Activated CD4-positive, alpha-beta T cell treated with anti-CD3 and anti-CD28 coated beads for 48 hours (primary cell): ENCODE measurements at regions not wholly inside any gene's neighbourhood (a gene's known extent, or its start where the extent isn't known, plus 50 kb on each side); places are given as distances from the start of the nearest gene placed in this dataset.
"Not testable (repeated sequence)": the region's sequence is repeated elsewhere in the genome, so short reads cannot be mapped to it uniquely, and the experiment has no call there.

ENCODE experiments used
- DNase-seq: peaks from one replicate; pipeline ENCODE4 v3.0.0-alpha.2; 2020

DNA sequence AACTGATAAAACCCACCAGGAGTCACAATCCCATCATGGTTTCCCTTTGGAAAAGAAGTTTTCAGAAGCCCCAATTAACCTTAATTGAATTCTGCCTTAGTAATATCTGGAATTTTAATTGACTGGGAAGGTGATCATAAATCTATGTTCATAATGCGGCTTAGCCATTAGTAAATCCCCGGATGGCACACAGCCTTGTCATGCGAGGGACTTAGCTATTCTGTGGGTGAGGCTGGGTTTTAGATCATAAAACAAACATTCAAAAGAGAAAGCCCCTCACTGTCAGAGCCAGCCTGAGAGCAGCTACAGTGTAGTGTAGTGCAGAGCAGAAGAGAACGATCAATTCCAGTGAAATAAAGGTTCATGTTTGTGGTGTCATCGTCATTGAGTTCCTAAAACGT, 124.0 kb upstream of the NOCT start:
- no peak for DNase-seq

DNA sequence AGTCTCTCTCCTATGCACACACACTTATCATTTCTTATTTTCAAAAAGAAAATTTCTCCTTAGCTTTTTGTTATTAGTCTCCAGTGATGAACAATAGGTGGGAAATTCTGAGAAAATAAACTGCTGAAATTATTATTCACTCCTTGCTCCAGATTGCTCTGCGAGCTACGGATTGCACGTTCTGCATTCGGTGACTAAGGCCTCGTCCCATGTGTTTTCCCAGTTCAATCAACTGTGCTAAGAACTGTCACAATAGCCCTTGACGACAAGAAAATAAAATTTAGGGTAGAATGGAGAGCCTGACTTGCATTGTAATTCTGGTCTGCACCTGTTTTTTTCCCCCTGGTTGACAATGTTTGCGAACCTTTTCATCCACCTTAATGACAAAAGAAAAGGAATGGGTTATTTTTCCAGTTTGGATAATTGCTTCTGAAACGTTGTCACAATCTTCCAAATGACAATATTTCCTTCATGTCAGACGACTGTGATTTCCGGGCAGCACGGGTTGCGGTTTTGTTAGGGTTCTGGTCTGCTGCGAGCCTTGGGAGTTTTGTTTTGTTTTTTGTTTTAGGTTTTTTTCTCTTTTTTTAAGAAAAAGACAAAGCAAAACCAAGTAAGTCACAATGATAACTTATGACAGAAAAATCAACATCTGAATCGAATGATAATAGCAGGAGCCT, 124.5 kb upstream of the NOCT start:
- no peak for DNase-seq

DNA sequence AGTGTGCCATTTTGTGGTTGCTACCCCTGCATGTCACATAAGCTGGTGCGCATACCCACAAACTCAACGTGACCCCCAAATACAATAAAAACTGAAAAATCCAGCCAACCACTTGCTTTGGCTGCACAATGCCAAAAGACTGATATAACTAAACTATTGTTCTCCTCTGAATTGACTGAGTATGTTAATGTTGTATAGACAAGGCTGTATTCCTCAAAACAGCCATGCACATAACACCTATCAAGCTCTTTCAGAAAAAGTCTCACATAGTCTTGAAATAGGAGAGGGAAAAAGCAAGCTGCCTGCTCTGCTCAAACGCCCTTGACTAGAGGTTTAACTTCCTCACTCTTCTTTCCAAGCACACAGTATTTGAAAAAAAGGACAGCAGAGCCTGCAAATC, 126.4 kb upstream of the NOCT start:
- DNase-seq = no peak

DNA sequence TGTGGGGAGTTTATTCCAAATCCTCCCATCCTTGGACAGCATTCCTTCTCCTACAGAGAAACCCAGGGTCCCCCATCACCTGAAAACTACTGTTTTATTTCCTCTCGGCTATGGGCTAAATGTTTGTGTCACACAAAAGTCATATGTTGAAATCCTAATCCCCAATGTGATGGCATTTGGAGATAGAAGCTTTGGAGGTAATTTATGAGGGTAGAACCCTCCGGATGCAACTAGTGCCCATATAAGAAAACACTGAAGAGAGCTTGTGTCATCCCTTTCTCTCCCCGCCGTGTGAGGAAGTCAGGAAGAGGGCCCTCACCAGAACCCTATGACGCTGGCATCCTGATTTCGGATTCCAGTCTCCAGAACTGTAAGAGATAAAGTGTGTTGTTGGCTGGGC, 127.8 kb upstream of the NOCT start:
- DNase-seq = no peak

DNA sequence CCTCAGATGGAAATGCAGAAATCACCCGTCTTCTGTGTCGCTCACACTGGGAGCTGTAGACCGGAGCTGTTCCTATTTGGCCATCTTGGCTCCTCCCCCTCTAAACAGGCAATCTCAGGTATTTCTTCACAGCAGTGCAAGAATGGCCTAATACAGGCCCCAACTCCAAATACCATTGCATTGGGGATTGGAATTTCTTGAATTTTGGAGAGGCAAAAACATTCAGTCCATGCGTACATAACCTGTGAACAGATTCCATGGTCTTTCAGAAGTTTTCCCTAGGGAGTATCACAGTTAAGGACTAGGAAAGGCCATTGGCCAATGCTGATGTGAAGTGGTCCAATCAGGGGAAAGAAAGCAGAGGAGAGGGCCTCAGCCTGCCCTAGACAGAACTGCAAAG, 128.2 kb upstream of the NOCT start:
- no peak for DNase-seq

DNA sequence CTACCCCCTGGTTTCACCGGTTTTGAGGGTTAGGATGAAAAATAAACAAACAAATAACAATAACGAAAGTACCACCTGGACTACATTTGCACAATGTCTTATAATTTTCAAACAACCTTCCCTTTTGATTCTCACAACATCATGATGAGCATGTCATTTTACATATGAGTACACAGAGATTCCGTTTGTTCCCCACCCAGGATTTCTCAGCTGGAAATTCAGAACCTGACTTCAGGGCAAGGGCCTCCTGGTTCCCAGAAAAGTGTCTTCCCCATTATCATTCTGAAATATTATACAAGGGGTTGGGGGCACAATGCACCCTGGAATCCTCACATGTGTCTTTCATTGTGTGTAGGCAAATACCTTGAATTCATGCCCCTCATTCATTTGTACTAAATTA, 135.8 kb upstream of the NOCT start:
- DNase-seq = no peak

DNA sequence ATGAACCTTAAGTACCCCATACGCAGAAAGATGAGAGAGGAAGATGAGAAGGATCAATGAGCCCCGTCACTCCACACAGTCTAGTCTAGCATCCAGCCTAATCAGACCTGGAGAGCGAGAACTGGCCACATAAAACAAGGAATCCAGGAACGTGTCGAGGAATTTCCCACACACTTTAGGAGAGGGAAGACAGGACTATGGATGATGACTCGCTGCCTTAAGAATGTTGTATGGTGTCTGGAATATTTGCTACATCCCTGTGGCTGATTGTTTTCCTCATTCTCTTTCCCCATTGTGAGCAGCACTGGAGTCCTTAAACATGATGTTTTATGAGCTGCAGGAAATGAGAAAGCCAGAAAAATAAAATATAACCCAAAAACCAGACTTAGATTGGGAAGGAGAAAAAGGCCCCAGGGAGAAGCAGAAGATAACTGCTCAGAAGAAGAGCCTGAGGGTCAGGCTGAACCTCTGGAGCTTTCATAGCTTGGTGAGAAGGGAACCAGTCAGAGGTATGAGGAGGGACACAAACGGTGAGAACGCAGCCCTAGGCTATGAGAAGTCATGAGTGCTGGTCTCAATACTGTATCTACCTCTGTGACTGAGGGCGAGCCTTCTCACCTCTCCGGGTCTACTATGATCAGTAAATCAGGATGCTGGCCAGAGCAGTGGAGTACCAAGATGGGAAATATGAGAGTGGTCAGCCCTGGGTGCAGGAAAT, 139.5 kb upstream of the NOCT start:
- no peak for DNase-seq

DNA sequence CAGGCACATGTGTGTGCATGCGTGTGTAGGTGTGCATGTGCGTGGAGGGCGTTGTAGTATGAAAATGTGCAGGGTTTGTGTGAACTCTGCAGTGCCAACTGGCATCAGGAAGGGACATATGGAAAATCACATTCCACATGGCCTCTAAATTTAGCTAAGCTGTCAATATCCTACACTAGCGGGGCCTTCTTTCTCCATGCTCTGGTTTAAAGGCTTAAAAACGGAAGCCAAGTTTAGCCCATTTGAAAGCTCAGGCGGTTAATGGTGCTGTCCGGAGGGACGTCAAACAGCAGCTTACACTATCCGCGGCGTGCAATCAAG, 144.1 kb upstream of the NOCT start:
- no peak for DNase-seq

DNA sequence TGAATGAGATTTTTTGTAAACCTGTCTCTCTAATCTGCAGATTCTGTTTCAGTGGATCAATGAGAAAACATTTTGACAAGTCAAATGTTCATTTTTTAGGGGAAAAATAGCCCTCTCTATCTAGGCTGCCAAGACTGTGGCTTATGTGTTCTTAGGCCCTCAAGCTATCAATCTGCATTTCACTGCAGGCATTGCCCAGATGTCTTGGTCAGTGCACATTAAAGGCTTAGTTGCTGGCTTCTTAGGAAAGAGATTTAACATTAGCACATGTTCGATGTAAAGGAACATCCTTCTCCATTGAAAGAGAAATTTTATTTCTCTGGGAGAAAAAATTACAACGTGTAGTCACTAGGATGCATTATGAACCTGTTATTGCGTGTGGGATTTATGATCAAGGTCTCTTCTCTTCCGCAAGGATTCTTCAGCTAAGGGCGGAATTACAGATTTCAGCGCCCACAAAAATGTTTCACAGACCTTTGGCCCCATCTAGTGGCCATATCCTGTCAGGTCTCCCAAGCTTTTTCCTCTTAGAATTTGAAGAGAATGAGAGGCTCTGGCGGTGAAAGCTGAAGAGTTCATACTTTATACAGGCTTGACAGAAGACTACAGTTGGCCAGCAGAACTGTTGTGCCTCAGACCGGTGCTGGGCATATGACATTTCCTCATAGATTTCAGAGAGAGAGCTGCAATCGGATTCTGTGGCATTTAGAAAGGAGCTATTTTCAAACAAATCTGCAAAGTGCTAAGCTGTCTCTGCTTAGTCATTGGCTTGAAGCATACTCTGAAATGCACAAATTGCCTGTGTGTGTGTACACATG, 144.6 kb upstream of the NOCT start:
- peak; percentile 62 for DNase-seq

DNA sequence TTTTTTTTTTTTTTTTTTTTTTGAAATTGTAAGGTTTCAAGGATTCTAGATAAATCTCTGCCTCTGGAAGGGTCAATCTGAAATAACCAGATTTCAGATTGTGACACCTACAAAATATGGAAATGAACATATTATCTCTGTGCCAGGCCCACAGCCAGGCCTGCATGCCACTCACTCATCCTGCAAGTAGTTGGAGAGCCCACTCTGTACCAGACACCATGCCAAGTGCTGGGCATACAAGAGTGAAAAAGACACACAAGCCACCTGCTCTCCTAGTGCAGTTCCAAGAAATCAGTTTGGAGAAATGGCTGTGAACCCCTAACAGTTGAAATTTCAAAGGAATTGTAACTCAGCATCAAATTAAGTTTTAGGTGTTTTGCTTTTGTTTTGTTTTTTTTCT, 145.9 kb upstream of the NOCT start:
- DNase-seq = no peak

DNA sequence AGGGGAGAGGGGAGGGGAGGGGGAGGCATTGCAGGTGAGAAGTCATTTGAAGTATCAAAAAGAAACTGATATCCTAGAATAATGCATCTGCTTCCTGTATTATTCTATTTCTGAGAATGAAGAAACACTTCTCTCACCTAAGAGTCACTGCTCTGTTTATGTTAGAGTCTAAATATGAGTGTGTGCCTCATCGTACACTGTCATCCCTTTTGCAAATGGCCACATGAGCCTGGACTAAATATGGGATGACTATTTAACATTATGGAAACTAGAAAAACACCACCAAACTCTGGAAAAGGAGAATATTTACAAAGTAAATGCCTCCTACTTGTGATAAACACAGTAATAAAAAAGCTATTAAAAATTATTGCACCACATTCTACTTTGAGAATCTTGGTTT, 146.4 kb upstream of the NOCT start:
- no peak for DNase-seq

DNA sequence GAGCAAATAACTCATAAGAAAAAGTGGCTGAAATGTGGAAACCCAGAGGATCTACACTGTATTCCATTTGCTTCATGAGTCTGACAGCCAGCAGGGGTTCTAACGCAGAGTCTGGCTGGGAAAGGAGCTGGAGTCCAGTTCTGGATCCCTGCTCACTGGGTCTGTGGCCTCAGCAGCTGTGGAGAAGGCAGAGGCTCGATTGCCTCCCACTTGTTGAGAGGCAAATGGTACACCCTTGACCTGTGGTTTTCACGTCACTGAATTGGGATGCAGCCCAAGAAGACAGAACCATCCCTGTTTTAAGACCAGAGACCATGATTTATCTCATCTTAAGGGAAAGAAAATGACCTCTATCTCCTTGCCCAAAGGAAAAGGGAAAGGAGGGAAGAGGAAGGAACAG, 147.0 kb upstream of the NOCT start:
- no peak for DNase-seq

DNA sequence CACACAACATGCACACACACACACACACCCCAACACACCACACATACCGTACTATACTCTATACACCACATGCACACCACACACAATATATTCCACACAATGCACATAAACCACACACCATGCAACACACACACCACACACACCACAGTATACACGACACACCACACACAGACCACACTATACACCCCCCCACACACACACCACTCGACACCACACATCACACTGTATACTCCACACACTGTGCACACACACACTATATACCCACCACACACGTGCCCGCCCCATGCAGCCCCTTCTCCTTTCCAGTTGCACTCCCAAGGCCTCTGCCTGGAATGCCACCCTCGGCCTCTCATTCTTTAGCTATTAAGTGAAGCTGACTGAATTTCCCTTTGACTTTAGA, 148.2 kb upstream of the NOCT start:
- no peak for DNase-seq

DNA sequence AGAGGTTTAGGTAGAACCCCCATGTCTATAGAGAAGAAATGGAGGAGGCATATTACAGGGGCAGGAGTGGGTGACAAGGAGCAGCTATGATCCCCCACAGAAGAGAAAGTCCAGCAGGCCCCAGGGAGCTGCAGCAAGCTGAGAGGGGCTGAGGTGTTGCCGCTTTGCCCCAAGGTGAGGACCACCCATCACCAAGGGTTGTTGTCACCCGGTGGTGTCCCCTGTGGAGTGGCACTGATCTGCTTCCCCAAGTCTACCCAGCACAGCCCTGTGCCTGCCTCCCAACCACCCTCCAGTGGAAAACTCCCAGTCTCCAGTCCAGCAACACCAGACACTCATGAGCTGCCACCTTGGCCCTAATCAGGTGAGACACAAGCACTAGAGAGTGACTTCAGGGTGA, 149.3 kb upstream of the NOCT start:
- no peak for DNase-seq

DNA sequence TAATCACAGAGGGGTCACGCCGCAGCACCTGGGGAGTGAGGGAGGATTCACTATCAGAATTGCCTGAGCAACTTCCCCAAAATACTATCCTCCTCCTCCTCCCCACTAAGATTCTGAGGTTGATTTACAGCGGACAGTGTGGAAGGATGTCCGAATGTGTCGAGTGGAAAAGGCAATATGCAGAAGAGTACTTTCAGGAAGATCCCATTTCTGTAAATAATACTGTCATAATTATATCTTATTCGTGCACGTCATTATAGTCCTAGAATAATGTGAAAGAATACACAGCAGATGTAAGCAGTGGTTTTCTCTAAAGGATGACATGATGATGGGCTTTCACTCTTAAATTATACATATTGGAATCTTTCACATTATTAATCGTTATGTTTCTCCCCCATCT, 149.8 kb upstream of the NOCT start:
- DNase-seq = no peak

DNA sequence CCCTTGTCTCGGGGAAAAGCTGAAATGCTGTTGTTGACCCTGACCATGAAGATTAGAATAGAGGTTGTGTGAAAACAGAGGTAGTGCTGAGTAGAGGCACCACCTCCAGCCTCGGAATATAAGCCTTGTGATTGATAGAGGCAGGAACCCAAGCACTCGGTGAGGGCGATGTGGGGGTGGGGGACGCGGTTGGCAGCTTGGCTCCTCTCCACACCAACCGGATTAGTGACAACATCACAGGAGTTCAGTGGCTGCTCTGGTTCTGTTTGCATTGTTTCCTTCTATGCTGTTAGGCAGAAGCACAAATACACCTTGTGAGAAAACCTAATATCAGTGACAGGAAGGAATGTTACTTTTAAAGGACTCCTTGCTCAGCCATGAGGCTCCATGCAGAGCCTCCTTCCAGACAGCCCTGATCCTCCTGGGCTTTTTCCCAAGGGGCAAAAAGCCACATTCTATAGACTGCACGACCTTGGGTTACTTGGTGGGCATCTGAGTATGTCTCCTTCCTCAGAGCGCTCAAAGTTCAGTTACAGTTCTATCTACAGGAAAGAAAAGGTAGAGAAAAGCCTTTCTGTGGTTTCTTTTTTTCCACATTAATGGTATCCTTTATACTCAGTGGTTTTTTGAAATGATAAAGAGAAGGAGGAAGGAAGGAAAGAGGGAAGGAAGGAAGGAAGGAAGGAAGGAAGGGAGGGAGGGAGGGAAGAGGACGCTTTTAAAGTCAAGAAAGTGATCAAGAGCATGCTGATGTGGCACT, 150.4 kb upstream of the NOCT start:
- DNase-seq = peak; percentile 6

DNA sequence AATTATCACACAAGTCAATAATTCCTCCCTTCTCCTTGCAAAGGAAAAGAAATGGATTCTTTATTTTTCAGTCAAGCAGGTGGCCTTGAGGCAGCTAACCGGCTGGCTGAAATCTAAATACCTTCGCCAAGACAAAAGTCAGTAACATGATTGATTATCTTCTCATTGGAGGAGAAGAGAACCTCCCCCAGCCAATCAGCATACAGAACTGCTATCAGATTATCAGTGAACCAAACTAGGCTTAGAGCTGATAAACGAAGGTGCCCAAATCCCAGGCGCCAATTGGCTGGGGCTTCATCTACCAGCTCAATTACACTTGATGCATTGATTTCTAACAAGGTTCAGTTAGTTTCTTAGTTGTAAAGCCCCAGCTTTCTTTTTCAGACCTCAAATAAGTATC, 152.4 kb upstream of the NOCT start:
- no peak for DNase-seq

DNA sequence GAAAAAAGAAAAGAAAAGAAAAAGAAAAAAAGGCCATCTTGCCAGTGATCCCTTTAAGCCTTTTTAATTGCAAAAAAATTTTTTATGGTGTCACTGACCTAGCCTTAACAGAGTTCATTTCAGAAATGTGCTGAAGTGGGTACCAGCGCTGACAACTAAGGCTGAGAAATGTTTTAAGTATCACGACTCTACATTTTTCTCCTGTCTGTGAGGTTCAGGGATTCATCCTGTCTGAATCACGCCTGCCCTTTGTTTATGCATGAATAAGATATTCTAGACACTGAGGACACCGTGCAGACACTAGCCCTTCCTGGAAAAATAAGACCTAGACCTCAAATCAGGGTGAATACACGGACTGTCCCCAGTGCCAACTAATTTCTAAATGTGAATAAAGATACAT, 154.4 kb upstream of the NOCT start:
- DNase-seq = no peak

DNA sequence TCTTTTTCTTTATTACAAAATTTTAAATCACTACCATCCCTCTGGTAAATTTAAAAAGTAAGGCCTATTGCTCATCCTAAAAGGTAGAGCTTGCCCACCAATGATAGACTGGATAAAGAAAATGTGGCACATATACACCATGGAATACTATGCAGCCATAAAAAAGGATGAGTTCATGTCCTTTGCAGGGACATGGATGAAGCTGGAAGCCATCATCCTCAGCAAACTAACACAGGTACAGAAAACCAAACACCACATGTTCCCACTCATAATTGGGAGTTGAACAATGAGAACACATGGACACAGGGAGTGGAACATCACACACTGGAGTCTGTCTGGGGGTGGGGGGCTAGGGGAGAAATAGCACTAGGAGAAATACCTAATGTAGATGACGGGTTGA, 155.2 kb upstream of the NOCT start:
- not testable (repeated sequence) for DNase-seq

DNA sequence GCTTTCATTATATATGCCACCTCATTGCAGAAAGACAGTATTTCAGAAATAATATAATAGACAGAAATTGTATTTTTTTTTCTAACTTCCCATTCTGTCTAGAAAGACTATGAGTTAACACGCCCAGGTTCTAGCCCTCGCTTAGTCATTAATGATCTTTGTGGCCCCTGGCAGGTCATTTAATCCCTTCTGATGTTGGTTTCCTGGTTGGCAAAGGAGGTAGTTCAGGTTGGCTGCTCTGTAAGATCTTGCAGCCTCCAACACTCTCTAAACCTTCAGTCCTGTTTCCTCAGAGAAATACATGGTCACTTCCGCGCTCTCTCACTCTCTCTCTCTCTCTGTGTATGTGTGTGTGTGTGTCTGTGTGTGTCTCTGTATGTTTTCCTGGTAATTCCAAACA, 156.3 kb upstream of the NOCT start:
- no peak for DNase-seq

DNA sequence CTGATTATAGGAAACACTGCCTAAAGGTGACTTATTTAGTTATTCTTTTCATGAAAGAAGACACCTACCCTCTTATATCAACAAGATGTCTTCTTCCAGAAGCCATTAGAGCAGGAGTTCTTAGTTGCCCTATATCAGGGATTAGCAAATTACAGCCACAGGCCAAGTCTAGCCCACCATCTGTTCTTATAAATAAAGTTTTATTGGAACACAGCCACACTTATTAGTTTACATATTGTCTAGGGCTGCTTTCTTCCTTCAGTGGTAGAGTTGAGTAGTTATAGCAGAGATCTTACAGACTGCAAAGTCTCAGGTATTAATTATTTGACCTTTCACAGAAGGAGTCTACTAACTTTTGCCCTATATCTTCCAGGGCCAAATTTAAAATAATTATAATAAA, 157.2 kb upstream of the NOCT start:
- DNase-seq = no peak

DNA sequence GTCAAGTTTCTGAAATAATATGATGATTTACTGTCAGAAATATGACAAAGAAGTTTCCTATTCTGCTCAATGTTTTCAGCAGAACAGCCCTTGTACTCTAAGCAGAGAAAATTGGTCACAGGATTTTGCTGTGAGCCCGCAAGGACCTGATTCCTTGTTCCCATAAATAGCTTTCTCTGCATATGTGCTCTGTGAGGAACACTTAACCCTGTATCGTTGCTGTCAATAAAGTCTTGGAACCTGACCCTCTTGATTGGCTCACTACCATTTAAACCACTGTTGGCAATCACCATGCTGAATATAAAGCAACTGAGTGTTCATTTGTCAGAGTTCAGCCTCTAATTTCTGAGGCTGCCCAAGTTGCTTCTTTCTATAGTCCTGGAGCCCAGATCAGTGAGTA, 158.2 kb upstream of the NOCT start:
- DNase-seq = no peak

DNA sequence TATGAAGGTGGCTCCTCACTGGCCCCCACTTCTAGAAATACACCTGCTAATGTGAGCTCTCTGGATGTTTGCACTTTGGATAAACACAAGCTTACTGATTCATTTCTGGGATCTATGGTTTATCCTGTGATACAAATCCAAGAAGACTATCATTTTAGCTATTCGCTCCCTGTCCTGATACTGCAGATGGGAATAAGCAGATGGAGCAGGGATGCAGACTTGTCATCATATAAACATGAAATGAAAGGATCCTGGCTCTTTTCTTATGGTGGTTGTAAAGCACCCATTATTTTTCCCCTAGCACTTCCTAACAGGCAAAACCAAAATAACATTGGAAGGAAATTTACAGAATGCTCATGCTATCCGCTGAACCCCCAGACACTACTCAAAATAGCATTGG, 162.9 kb upstream of the NOCT start:
- no peak for DNase-seq
